NB4 (cell line): ENCODE measurements at regions not wholly inside any gene's neighbourhood (a gene's known extent, or its start where the extent isn't known, plus 50 kb on each side); places are given as distances from the start of the nearest gene placed in this dataset.

Experiments
- CTCF ChIP-seq: IDR thresholded peaks from one replicate; pipeline ENCODE4 v1.5.1; 2012; ENCODE audit warnings: low read depth, low read length
- MAX ChIP-seq: IDR thresholded peaks from 2 replicates; pipeline ENCODE4 v1.6.1; 2011; ENCODE audit warnings: low read depth, low read length

- TF ChIP-seq CTCF (no peak), MAX (no peak)
Observed at GRCh38 chr7:156104501-156105336, 292.5 kb upstream of the SHH start.
